HG02973 (cell line): ENCODE measurements at regions not wholly inside any gene's neighbourhood (a gene's known extent, or its start where the extent isn't known, plus 50 kb on each side); places are given as distances from the start of the nearest gene placed in this dataset.

Source experiments
- ATAC-seq: cut with Tn5 transposase; IDR thresholded peaks from one replicate; pipeline ENCODE4 v1.9.1; 2021; ENCODE audit warnings: moderate library complexity; ENCODE audit not compliant: unreplicated experiment

DNA sequence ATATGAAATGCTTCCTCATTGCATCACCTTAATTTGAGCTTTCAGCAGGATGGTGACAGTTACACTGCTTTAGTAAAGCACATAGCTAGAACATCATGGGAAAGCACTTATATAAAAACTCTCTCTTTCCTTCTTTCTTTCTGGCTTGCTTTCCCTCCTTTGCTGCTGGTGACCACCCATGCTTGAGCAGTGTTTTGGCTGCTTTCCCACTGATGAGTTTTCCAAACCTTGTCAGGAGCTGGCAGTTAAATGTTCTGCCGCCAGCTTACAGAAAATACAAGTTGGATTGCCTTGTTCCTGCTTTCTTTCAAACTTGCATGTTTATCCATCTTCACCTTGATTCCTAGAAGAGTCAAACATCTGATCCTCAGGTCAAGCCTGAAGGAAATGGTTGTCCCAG, 323.9 kb downstream of the FOXA2 start:
- no peak for ATAC-seq

DNA sequence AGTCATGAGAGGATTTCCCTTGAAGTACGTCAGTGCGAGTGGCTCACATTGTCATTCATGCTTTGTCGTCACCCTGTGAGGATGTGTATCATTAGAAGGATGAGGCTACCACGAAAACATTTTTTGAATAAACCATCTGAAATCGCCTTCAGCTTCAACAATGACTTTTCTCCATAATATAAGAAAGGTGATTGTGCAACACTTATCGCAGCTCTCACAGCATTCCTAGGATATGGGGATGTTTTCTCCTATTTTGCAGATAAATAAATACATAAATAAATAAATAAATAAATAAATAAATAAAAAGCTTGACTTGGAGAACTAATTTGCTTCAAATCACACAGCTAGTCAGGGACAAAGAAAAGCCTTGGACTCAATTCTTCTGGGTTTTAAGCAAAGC, 326.5 kb downstream of the FOXA2 start:
- no peak for ATAC-seq

GRCh38 chr20:22248051-22248667, 336.2 kb downstream of the FOXA2 start:
- ATAC-seq = no peak

GRCh38 chr20:22245139-22245538, 339.2 kb downstream of the FOXA2 start:
- ATAC-seq = no peak

GRCh38 chr20:22243067-22243466, 341.3 kb downstream of the FOXA2 start:
- no peak for ATAC-seq

DNA sequence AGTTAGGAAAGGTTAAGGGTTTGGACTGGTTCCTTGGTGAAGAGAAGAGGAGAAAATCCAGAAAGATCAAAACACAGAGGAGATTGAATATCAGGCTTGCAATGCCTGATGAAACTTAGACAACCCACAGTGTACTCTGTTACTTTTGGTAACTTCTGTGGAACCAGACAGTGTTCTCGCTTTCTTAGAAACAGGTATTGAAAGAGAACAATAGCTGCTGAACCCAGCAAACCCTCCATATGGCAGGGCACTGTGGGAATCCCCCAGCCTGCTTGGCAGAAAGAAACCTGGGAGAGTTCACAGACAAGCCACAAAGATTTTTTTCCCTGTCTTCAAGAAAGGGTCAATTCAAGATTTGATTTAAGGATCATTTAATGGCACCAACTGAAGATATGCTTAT, 342.8 kb downstream of the FOXA2 start:
- ATAC-seq = no peak

GRCh38 chr20:22232923-22233322, 351.4 kb downstream of the FOXA2 start:
- no peak for ATAC-seq

DNA sequence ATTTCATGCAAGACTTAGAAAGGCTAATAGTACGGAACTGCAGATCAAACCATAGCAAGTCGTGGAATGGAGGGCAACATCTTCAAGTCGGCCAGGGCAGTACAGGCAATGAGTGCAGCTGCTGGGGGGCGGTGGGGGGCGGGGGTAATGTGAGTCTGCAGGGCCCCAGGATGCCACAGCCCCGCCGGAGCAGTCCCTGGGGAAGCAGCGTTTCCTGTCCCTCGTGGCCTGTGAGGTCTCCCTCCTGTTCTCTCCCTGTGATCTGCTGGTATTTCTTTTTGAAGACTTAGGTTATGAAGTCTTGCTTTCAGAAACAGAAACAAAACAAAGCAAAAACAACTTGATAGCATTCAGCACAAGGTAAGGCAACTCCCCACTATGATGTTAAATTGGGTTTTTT, 351.9 kb downstream of the FOXA2 start:
- no peak for ATAC-seq

DNA sequence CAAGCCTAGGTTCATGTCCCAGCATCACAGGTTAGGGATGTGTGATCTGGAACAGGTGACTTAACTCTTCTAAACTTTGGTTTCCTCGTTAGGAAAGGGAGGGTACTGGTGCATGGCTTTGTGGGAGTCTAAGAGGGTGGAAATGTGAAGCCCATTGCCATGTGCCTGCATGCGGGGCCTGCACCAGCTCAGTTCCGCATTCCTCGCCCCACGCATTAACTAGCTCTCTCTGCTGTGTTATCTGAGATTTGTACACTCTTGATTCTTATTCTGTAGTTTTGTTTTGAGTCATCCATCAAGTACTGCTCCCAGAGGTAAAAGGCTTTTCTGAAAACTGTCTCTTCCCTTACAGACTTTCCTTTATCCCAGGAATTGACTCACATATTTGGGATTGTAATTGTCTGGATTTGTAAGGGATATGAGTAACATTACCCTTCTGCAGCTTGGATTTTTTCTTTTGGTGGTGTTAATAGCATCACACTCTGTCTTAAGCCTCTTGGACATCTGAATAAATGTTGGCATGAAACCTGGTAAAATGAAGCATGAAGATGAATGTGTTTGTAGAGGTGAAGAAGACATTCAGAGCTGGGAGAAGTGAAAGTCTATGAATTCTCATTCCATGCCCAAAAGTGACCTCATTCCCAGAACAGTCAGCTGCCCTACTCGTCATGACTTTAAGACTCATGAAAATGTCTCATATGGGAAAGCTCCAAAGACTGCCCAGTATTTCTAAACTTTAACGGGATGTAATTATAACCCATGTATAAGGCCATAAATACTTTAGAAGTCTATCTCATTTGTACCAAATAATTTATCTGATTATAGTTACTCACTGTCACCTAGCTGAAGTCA, 357.3 kb downstream of the FOXA2 start:
- ATAC-seq = no peak

- no peak for ATAC-seq
These were observed 361.1 kb downstream of the FOXA2 start for GRCh38 chr20:22223236-22223635.

DNA sequence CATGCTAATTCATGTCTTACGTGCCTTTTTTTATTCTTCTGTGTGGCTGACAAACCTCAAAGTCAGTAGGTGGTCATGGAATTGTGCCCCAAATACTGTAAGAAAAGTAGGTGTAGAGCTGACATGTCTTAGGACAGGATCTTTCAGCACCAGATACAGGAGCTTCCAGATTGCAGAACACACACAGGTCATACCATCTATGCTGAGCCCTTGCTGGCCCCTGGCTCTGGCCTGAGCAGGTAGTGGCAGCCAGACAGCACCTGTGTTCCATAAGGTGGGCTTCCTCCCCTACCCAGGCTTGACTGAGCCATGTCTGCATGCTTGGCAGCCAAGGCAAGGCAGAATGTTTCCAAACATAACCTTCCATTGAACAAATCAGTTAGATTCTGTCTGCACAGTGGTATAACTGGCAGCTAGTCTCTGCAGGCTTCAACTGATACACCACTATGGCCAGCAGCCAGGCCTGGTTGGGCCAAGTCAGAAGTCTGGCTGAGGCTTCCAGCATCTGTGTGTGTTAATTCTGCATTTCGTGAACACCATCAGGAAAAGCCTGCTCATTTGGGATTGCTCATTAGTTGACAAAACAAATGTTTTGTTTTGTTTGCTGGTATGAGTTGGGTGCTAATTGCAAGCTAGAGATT, 366.5 kb downstream of the FOXA2 start:
- no peak for ATAC-seq

DNA sequence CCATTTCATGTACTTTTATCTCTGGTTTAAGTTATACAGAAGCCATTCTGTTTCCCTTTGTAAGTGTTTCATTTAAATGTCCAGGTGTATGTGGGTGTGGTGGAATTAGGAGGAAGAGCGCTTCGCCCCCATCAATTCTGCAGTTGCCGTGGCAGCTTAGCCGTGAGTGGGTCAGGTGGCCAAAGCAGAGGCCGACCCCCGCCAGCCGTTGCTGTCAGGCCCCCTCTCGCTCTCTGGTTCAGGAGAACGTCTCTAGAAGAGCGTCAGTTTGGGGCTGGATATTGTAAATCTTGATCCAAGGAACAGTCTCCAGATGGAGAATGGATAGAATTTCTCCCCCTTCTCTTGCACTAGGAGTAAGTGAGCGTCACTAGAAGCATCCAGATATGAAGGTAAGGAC, 367.4 kb downstream of the FOXA2 start:
- no peak for ATAC-seq

DNA sequence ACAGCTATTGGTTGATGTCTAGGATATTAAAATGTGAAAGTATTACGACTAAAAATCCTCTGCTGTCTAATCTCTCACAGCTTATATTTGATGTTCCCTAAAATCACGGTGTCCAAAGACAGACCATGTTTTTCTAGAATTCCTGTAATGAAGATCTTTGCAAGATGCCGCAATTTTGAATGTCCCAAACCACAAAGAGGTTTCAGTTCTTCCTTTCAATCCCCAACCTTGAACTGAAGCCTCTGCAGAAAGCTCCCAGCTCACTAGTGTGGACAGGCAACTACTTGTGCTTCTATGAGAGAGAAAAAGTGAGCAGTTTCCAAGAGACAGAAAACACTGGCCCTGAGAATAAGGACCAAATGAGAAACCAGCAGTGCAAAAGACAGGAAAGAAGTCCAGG, 370.1 kb downstream of the FOXA2 start:
- no peak for ATAC-seq

DNA sequence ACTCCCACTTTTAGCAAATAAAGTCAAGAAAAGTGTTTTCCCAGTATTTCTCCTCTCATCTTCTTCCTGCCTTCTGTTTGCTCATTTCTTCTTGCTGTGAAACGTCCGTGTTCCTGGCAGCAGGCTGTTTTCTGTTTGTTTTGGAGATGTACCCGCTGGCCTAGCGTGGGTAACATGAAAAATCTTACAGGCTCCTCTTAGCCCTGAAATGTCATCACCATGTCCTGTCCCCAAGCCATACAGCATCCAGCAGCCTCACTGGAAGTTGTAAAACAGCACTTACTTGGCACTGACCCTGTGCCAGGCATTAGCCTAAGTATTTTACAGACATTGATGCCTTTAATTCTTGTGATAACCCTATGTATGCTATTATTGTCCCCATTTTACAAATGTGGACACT, 371.1 kb downstream of the FOXA2 start:
- no peak for ATAC-seq

DNA sequence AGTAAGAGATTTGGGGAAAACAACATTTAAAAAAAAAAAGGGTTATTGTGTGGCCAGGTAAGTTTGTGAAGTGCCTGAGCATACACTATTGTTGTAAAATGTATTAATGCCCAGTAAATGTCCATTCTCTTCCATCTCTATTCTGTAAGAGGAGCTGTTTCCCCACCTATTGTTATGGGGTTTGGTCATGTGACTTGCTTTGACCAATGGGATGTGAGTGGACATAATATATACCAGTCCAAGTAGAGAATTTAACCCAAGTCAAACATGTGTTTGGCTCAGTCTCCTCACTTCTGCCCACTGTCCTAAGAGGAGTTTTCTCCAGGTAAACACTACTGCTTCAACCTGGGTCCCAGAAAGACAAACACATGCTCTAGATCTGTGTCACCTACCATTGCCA, 377.1 kb downstream of the FOXA2 start:
- no peak for ATAC-seq

- no peak for ATAC-seq
These were observed 379.6 kb downstream of the FOXA2 start for GRCh38 chr20:22204801-22205200.

DNA sequence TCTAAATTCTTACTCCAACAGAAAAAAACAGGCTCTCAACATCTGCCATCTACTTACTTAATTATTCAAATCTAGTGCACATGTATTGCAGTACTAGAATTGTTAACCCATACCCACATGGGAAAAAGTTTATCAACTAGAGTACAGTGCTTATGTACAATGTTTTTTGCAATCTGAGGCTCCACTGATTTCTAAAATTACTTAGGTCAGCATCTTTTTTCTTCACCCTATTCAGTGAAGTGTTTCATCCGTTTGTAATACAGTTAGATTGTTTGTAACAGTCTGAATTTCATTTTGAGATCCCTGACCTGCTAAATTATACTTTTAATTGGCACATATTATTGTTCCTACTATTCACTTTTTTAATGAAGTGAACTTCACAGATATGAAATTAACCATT, 402.2 kb downstream of the FOXA2 start:
- no peak for ATAC-seq

DNA sequence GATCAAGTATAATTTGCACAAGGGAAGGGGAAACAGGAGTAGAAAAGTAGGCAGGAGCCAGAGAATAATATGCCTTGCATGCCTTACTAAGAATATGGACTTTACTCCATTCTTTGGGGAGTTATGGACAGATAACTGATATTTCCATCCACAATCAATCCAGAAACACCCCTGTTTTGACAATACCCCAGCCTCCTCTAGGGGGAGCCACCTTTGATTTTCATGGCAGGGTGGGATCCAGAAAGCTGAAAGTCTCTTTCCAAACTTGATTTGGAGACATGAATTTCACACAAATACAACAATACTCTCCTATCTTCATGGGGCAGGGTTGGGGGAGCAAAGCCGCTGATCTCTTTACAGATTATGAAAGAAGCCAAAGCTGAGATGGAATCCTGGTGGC, 404.1 kb downstream of the FOXA2 start:
- ATAC-seq = no peak

DNA sequence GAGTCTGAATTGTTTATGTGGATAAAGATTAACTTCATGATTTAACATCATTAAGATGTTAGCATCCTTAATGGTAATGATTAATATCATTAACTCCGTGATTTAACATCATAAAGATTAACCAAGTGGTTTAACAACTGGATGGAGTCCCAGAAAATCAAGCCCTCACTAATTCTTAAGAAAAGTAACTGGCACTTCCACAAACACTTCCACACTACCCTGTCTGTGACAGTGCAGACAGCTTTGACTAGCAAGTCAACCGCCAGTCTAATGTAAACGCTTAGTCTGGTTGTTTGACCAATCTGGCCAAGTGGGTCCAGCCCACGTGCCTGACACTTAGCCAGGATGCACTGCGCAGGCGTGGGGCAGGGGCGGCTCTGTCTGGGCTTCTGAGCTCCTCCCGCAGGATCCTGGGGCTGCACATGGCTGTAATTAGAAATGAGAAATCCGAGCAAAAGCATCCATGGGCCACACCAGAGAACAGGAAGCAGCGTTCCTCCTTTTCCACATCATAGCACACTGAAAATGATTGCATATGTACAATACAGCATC, 424.2 kb downstream of the FOXA2 start:
- ATAC-seq = no peak

- ATAC-seq = no peak
These were observed 425.1 kb downstream of the FOXA2 start for GRCh38 chr20:22159276-22159675.

DNA sequence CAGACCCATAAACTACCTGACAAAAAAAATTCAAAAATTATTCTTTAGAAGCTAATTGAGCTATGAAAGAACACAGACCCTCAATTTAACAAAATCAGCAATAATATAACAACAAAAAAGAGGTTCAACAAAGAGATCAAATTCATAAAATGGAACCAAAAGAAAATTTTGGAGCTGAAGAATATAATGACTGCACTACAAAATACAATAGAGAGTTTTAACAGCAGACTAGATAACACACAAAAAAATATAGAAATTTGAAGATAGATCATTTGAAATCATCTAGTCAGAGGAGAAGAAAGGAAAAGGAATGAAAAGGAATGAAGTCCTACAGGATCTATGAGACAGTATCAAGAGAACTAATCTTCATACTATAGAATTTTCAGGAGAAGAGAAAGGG, 422.1 kb downstream of the PAX1 start:
- no peak for ATAC-seq
